ENCODE measurements at regions not wholly inside any gene's neighbourhood (a gene's known extent, or its start where the extent isn't known, plus 50 kb on each side); places are given as distances from the start of the nearest gene placed in this dataset.

GRCh38 chr13:59437544-59438301, 726.0 kb downstream of the DIAPH3 start (continued):
- TF ChIP-seq, protein P1, sequence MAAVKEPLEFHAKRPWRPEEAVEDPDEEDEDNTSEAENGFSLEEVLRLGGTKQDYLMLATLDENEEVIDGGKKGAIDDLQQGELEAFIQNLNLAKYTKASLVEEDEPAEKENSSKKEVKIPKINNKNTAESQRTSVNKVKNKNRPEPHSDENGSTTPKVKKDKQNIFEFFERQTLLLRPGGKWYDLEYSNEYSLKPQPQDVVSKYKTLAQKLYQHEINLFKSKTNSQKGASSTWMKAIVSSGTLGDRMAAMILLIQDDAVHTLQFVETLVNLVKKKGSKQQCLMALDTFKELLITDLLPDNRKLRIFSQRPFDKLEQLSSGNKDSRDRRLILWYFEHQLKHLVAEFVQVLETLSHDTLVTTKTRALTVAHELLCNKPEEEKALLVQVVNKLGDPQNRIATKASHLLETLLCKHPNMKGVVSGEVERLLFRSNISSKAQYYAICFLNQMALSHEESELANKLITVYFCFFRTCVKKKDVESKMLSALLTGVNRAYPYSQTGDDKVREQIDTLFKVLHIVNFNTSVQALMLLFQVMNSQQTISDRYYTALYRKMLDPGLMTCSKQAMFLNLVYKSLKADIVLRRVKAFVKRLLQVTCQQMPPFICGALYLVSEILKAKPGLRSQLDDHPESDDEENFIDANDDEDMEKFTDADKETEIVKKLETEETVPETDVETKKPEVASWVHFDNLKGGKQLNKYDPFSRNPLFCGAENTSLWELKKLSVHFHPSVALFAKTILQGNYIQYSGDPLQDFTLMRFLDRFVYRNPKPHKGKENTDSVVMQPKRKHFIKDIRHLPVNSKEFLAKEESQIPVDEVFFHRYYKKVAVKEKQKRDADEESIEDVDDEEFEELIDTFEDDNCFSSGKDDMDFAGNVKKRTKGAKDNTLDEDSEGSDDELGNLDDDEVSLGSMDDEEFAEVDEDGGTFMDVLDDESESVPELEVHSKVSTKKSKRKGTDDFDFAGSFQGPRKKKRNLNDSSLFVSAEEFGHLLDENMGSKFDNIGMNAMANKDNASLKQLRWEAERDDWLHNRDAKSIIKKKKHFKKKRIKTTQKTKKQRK (IDR thresholded peaks at IDR 0.05; ENCODE audit: low read depth, low read length), result no peak
- TF ChIP-seq RUNX3 (IDR thresholded peaks at IDR 0.05; ENCODE audit: low read length), result peak; percentile 84
- TF ChIP-seq CHD1 (IDR thresholded peaks at IDR 0.05; ENCODE audit: low read depth, low read length), result no peak
- no peak for TF ChIP-seq BCL3 (IDR thresholded peaks at IDR 0.05; ENCODE audit: borderline replicate concordance, insufficient read depth, low read depth, low read length, poor library complexity, severe bottlenecking)
- TF ChIP-seq RFX5 (IDR thresholded peaks at IDR 0.05; ENCODE audit: low read depth, low read length), result no peak
- no peak for TF ChIP-seq NFYB (IDR thresholded peaks at IDR 0.05; ENCODE audit: insufficient read depth, low read depth, low read length)
- no peak for TF ChIP-seq CUX1 (IDR thresholded peaks at IDR 0.05; ENCODE audit: insufficient replicate concordance, low read depth, low read length)
- no peak for TF ChIP-seq USF2 (IDR thresholded peaks at IDR 0.05; ENCODE audit: borderline replicate concordance, low read depth, low read length)
- TF ChIP-seq, protein P2, sequence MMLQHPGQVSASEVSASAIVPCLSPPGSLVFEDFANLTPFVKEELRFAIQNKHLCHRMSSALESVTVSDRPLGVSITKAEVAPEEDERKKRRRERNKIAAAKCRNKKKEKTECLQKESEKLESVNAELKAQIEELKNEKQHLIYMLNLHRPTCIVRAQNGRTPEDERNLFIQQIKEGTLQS (IDR thresholded peaks at IDR 0.05; ENCODE audit: borderline replicate concordance, extremely low read depth, low read depth, low read length), result no peak
- no peak for TF ChIP-seq ZNF24 (IDR thresholded peaks at IDR 0.05)
- TF ChIP-seq KLF5 (IDR thresholded peaks at IDR 0.05; ENCODE audit: partially characterized antibody), result no peak
- TF ChIP-seq EZH2 (IDR thresholded peaks at IDR 0.05; ENCODE audit: borderline replicate concordance, control insufficient read depth, low read depth, low read length), result no peak
- TF ChIP-seq USF1 (IDR thresholded peaks at IDR 0.05; ENCODE audit: borderline replicate concordance, extremely low read length, insufficient read depth, low read depth, low read length), result no peak
- TF ChIP-seq ATF7 (IDR thresholded peaks at IDR 0.05; ENCODE audit: low read depth), result no peak
- TF ChIP-seq SMC3 (IDR thresholded peaks at IDR 0.05; ENCODE audit: borderline replicate concordance, low read length), result no peak
- TF ChIP-seq IKZF2 (IDR thresholded peaks at IDR 0.05), result no peak
- no peak for TF ChIP-seq DPF2 (IDR thresholded peaks at IDR 0.05)
